ENCODE measurements at regions not wholly inside any gene's neighbourhood (a gene's known extent, or its start where the extent isn't known, plus 50 kb on each side); places are given as distances from the start of the nearest gene placed in this dataset.

- no peak for TF ChIP-seq CTCF (conservative IDR thresholded peaks at IDR 0.05 in 1 of 2, IDR thresholded peaks at IDR 0.05 in 1 of 2; ENCODE audit: low read depth in 1 of 2, low read length in 2 of 2)
- no peak for TF ChIP-seq EZH2 (IDR thresholded peaks at IDR 0.05; ENCODE audit: low read length, missing control alignments)
These were observed 263.9 kb downstream of the DIPK2A start for GRCh38 chr3:144235489-144235888.
